ENCODE measurements at regions not wholly inside any gene's neighbourhood (a gene's known extent, or its start where the extent isn't known, plus 50 kb on each side); places are given as distances from the start of the nearest gene placed in this dataset.

GRCh38 chr11:11757909-11758308 is 83.9 kb upstream of the USP47 start:
- TF ChIP-seq CTCF (IDR thresholded peaks at IDR 0.05) (no peak), ESRRA (IDR thresholded peaks at IDR 0.05; ENCODE audit: borderline replicate concordance, low read length) (no peak), RARB (CRISPR knock-in tag; IDR thresholded peaks at IDR 0.05) (no peak)
- TF ChIP-seq, protein P1, sequence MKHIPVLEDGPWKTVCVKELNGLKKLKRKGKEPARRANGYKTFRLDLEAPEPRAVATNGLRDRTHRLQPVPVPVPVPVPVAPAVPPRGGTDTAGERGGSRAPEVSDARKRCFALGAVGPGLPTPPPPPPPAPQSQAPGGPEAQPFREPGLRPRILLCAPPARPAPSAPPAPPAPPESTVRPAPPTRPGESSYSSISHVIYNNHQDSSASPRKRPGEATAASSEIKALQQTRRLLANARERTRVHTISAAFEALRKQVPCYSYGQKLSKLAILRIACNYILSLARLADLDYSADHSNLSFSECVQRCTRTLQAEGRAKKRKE (CRISPR knock-in tag; IDR thresholded peaks at IDR 0.05; ENCODE audit: low read depth): no peak

All from A549 (cell line).